ENCODE measurements at regions not wholly inside any gene's neighbourhood (a gene's known extent, or its start where the extent isn't known, plus 50 kb on each side); places are given as distances from the start of the nearest gene placed in this dataset.
"Not testable (repeated sequence)": the region's sequence is repeated elsewhere in the genome, so short reads cannot be mapped to it uniquely, and the experiment has no call there.

DNA sequence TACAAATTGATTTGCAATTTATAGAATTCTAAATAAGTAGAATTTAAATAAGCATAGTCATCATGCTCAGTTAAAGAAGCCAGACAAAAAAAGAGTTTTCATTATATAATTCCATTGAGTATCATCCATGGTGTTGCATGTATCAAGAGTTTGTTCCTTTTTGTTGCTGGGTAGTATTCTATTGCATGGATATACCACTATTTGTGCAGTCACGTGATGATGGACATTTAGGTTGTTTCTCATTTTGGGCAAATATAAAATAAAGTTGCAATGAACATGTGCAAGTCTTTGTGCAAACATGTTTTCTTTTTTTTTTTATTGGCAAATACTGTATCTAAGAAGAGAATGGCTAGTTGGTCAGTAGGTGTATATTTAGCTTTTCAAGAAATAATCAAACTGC is 186.2 kb upstream of the FRMD6 start:
- ATAC-seq (no peak), DNase-seq (ENCODE audit: low read depth, low spot score) (no peak)
- H3K36me3 ChIP-seq (ENCODE audit: control insufficient read depth in 1 of 2, insufficient read depth in 2 of 2, low read length in 2 of 2) = no peaks in the 10 kb centered on the region
- H3K9ac ChIP-seq (ENCODE audit: low read length) = no peak overlapping the region
- H3K9me3 ChIP-seq (ENCODE audit: control insufficient read depth in 1 of 2, insufficient read depth in 1 of 2, low read depth in 1 of 2, low read length in 2 of 2) = no peaks in the 10 kb centered on the region
- ChIA-PET CTCF (no interaction called here), RAD21 (ENCODE audit: low non-redundant PET in 1 of 2, low total read pairs in 2 of 2, uncharacterized antibody in 2 of 2, unreplicated experiment in 2 of 2) (no interaction called here), POLR2A (no interaction called here)
- H3K9me2 ChIP-seq (ENCODE audit: insufficient read depth) = no peaks in the 10 kb centered on the region
- BruUV-seq (replicated peaks) = no TSS peak
- no peak overlapping the region for H3K4me3 ChIP-seq (replicated peaks in 1 of 2; ENCODE audit: low read depth in 1 of 2, low read length in 2 of 2)
- no peaks in the 10 kb centered on the region for H3K79me2 ChIP-seq (ENCODE audit: insufficient read depth, low read length)
- no peak overlapping the region for H3K4me2 ChIP-seq (ENCODE audit: low read length)
- H3K27me3 ChIP-seq (ENCODE audit: insufficient read depth, low read length) = no peaks in the 10 kb centered on the region
- intact Hi-C loops (cut with micrococcal nuclease) = no loop called here
- H3K4me1 ChIP-seq (ENCODE audit: control insufficient read depth in 1 of 2, insufficient read depth in 2 of 2, low read length in 2 of 2) = no peaks in the 10 kb centered on the region
- H4K20me1 ChIP-seq (ENCODE audit: insufficient read depth) = no peaks in the 10 kb centered on the region
- no peak overlapping the region for H3K27ac ChIP-seq (ENCODE audit: low read depth, low read length)
- no peak overlapping the region for H2AFZ ChIP-seq (ENCODE audit: low read depth, low read length, poor library complexity, severe bottlenecking)
- TF ChIP-seq REST (IDR thresholded peaks at IDR 0.05; ENCODE audit: low read depth) (no peak), POLR2A (IDR thresholded peaks at IDR 0.05; ENCODE audit: borderline replicate concordance, extremely low read depth, insufficient read depth, insufficient read length) (no peak), ZFX (IDR thresholded peaks at IDR 0.05) (no peak), MAX (IDR thresholded peaks at IDR 0.05) (no peak), ZNF274 (IDR thresholded peaks at IDR 0.05; ENCODE audit: low read depth, low read length) (no peak), EZH2phosphoT487 (IDR thresholded peaks at IDR 0.05; ENCODE audit: borderline replicate concordance) (no peak), SIN3A (IDR thresholded peaks at IDR 0.05; ENCODE audit: low read depth) (no peak), CEBPB (IDR thresholded peaks at IDR 0.05; ENCODE audit: low read depth) (no peak), POLR2AphosphoS5 (IDR thresholded peaks at IDR 0.05; ENCODE audit: low read depth, low read length) (no peak), EZH2 (IDR thresholded peaks at IDR 0.05) (no peak), EGR1 (IDR thresholded peaks at IDR 0.05; ENCODE audit: low read depth) (no peak)
- TF ChIP-seq, protein P1, sequence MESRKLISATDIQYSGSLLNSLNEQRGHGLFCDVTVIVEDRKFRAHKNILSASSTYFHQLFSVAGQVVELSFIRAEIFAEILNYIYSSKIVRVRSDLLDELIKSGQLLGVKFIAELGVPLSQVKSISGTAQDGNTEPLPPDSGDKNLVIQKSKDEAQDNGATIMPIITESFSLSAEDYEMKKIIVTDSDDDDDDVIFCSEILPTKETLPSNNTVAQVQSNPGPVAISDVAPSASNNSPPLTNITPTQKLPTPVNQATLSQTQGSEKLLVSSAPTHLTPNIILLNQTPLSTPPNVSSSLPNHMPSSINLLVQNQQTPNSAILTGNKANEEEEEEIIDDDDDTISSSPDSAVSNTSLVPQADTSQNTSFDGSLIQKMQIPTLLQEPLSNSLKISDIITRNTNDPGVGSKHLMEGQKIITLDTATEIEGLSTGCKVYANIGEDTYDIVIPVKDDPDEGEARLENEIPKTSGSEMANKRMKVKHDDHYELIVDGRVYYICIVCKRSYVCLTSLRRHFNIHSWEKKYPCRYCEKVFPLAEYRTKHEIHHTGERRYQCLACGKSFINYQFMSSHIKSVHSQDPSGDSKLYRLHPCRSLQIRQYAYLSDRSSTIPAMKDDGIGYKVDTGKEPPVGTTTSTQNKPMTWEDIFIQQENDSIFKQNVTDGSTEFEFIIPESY (IDR thresholded peaks at IDR 0.05; ENCODE audit: extremely low read depth, insufficient replicate concordance, low read length) = no peak
- TF ChIP-seq, protein P2, sequence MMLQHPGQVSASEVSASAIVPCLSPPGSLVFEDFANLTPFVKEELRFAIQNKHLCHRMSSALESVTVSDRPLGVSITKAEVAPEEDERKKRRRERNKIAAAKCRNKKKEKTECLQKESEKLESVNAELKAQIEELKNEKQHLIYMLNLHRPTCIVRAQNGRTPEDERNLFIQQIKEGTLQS (IDR thresholded peaks at IDR 0.05) = no peak

DNA sequence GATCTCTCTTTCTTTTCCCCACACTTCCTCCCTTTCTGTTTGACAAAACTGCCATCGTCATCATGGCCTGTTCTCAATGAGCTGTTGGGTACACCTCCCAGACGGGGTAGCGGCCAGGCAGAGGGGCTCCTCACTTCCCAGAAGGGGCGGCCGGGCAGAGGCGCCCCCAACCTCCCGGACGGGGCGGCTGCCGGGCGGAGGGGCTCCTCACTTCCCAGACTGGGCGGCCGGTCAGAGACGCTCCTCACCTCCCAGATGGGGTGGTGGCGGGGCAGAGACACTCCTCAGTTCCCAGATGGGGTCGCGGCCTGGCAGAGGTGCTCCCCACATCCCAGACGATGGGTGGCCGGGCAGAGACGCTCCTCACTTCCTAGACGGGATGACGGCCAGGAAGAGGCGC is 184.3 kb upstream of the FRMD6 start:
- H3K9me2 ChIP-seq (ENCODE audit: insufficient read depth); BruUV-seq (replicated peaks); CTCF ChIA-PET: not testable (repeated sequence)

More for the DNA sequence above, 184.3 kb upstream of the FRMD6 start:
- POLR2A ChIA-PET; H2AFZ ChIP-seq (ENCODE audit: low read depth, low read length, poor library complexity, severe bottlenecking); H3K27ac ChIP-seq (ENCODE audit: low read depth, low read length); DNase-seq (ENCODE audit: low read depth, low spot score); H3K9ac ChIP-seq (ENCODE audit: low read length); H3K79me2 ChIP-seq (ENCODE audit: insufficient read depth, low read length); H3K4me2 ChIP-seq (ENCODE audit: low read length); H4K20me1 ChIP-seq (ENCODE audit: insufficient read depth); RAD21 ChIA-PET (ENCODE audit: low non-redundant PET in 1 of 2, low total read pairs in 2 of 2, uncharacterized antibody in 2 of 2, unreplicated experiment in 2 of 2); ATAC-seq; intact Hi-C loops (cut with micrococcal nuclease); H3K27me3 ChIP-seq (ENCODE audit: insufficient read depth, low read length); H3K4me1 ChIP-seq (ENCODE audit: control insufficient read depth in 1 of 2, insufficient read depth in 2 of 2, low read length in 2 of 2); H3K36me3 ChIP-seq (ENCODE audit: control insufficient read depth in 1 of 2, insufficient read depth in 2 of 2, low read length in 2 of 2); H3K9me3 ChIP-seq (ENCODE audit: control insufficient read depth in 1 of 2, insufficient read depth in 1 of 2, low read depth in 1 of 2, low read length in 2 of 2); H3K4me3 ChIP-seq (replicated peaks in 1 of 2; ENCODE audit: low read depth in 1 of 2, low read length in 2 of 2): not testable (repeated sequence)
